ENCODE measurements at regions not wholly inside any gene's neighbourhood (a gene's known extent, or its start where the extent isn't known, plus 50 kb on each side); places are given as distances from the start of the nearest gene placed in this dataset.

DNA sequence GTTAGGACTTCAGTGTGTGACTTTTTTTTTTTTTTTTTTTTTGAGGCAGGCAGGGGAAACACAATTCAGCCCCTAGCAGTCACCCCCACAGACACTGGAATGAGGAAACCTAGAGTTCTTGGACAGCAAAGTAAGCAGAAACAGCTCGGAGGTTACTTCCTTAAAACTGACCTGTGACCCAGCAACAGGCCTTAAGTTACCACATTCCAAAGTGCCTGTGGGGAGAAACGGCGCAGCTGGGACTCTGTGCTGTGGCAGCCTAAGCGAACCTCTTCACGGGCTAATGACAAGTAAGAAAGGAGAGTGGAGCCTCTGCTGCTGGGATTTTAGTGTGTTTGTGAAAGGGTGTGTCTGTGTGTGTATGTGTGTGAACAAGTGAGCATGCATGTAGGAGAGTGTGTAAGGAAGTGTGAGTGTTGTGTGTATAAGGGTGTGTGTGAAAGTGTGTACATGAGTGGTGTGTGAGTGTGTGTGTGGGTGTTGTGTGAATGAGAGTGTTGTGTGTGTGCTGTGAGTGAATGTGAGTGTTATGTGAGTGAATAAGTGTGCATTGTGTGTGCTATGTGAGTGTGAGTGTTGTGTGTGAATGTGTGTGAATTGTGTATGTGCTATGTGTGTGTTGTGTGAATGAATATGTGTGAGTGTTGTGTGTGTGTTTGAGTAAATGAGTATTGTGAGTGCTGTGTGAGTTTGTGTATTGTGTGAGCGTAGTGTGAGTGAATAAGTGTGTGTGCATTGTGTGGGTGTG lies 180.8 kb downstream of the BRINP2 start:
- TF ChIP-seq CBX5 (CRISPR knock-in tag; IDR thresholded peaks at IDR 0.05; ENCODE audit: borderline replicate concordance) = no peak
- TF ChIP-seq, protein P1, sequence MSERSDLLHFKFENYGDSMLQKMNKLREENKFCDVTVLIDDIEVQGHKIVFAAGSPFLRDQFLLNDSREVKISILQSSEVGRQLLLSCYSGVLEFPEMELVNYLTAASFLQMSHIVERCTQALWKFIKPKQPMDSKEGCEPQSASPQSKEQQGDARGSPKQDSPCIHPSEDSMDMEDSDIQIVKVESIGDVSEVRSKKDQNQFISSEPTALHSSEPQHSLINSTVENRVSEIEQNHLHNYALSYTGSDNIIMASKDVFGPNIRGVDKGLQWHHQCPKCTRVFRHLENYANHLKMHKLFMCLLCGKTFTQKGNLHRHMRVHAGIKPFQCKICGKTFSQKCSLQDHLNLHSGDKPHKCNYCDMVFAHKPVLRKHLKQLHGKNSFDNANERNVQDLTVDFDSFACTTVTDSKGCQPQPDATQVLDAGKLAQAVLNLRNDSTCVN (CRISPR knock-in tag; IDR thresholded peaks at IDR 0.05; ENCODE audit: borderline replicate concordance) = no peak
- TF ChIP-seq YY1 (IDR thresholded peaks at IDR 0.05; ENCODE audit: insufficient read depth, insufficient replicate concordance, low read depth, low read length) = no peak
- TF ChIP-seq NFKBIZ (CRISPR knock-in tag; IDR thresholded peaks at IDR 0.05) = no peak

Data from HepG2 (cell line).